GM12878 (cell line): ENCODE measurements at regions not wholly inside any gene's neighbourhood (a gene's known extent, or its start where the extent isn't known, plus 50 kb on each side); places are given as distances from the start of the nearest gene placed in this dataset.

Experiments used
- ATAC-seq: fragments of 200-7000 bp; cut with Tn5 transposase; 3 replicates; pipeline ENCODE4 v1.9.1; 2020; ENCODE audit warnings: mild to moderate bottlenecking, moderate library complexity
- BruUV-seq: library from RNA; stranded (reverse); fragments of 400-500 nt; replicated peaks from 2 replicates; lab custom pipeline; 2021; lab: Mats Ljungman, UMichigan
- CTCF ChIA-PET: fragments of 300-600 bp; sonication (Branson Sonifier 250); formaldehyde crosslinking; extraction: SDS; loops from one replicate; lab custom pipeline; 2021; ENCODE audit warnings: inconsistent platforms; lab: Yijun Ruan, JAX
- POLR2A ChIA-PET: fragments of 350-600 bp; formaldehyde crosslinking; extraction: SDS; loops from one replicate; lab custom pipeline; 2021; ENCODE audit warnings: inconsistent platforms; lab: Charles Lee
- RAD21 ChIA-PET: fragments of 300-600 bp; sonication (Branson Sonifier 250); formaldehyde crosslinking; loops from one replicate; lab custom pipeline; 2023; ENCODE audit warnings: antibody characterized with exemption; ENCODE audit not compliant: unreplicated experiment; lab: Charles Lee
- SMC1A ChIA-PET: fragments of 300-600 bp; sonication (Branson Sonifier 250); formaldehyde crosslinking; loops from one replicate; lab custom pipeline; 2023; ENCODE audit not compliant: unreplicated experiment, uncharacterized antibody; lab: Charles Lee
- DNase-seq: peaks from one replicate; pipeline ENCODE4 v3.0.0-alpha.2; 2011; ENCODE audit warnings: low read depth, low spot score
- FAIRE-seq: peaks from 3 replicates; lab custom pipeline; 2011; peaks lifted over from hg19 to GRCh38; lab: Jason Lieb, UNC
- H2AFZ ChIP-seq: 2 replicates; pipeline ENCODE4 v1.6.0; 2011; ENCODE audit warnings: low read depth, low read length, control low read depth; ENCODE audit not compliant: control insufficient read depth
- H3K27ac ChIP-seq: 2 replicates; pipeline ENCODE4 v1.5.1; 2011; ENCODE audit warnings: control low read depth; ENCODE audit not compliant: control insufficient read depth, insufficient read depth
- H3K27me3 ChIP-seq, 2 experiments: replicated peaks in 1 of 2; 2 replicates each; pipeline versions ENCODE4 v1.6.0 to v1.6.1; 2011; ENCODE audit warnings: low read length in 1 of 2; ENCODE audit not compliant: control insufficient read depth in 2 of 2, insufficient read depth in 2 of 2
- H3K36me3 ChIP-seq, 2 experiments: 2 replicates each; pipeline ENCODE4 v1.5.1; 2011; ENCODE audit warnings: low read length in 1 of 2; ENCODE audit not compliant: control insufficient read depth in 2 of 2, insufficient read depth in 2 of 2
- H3K4me1 ChIP-seq: 2 replicates; pipeline ENCODE4 v1.6.1; 2011; ENCODE audit warnings: mild to moderate bottlenecking, low read length, moderate library complexity, mixed read lengths; ENCODE audit not compliant: control insufficient read depth, insufficient read depth
- H3K4me2 ChIP-seq: 2 replicates; pipeline ENCODE4 v1.6.0; 2011; ENCODE audit warnings: control low read depth; ENCODE audit not compliant: control insufficient read depth, insufficient read depth
- H3K4me3 ChIP-seq: fragments of 200-600 bp; sonication (generic); 2 replicates; pipeline ENCODE4 v1.5.1; 2016
- H3K79me2 ChIP-seq: 2 replicates; pipeline ENCODE4 v1.6.0; 2011; ENCODE audit warnings: low read length; ENCODE audit not compliant: control insufficient read depth, insufficient read depth
- H3K9ac ChIP-seq: 2 replicates; pipeline ENCODE4 v1.8.0; 2011; ENCODE audit warnings: low read length, control low read depth, mixed read lengths; ENCODE audit not compliant: control insufficient read depth, insufficient read depth
- H3K9me3 ChIP-seq: replicated peaks from 3 replicates; pipeline ENCODE4 v1.5.1; 2011; ENCODE audit warnings: mild to moderate bottlenecking, low read length; ENCODE audit not compliant: control insufficient read depth, insufficient read depth
- H4K20me1 ChIP-seq: 2 replicates; pipeline ENCODE4 v1.6.0; 2011; ENCODE audit not compliant: control insufficient read depth, insufficient read depth
- CTCF ChIP-seq, 3 experiments: IDR thresholded peaks in 2 of 3; conservative IDR thresholded peaks in 1 of 3; 2 replicates each; pipeline ENCODE4 v1.5.1; 2011; ENCODE audit warnings: low read depth in 3 of 3, low read length in 3 of 3, mild to moderate bottlenecking in 3 of 3, control low read depth in 2 of 3, moderate library complexity in 2 of 3, inconsistent platforms in 1 of 3, mixed read lengths in 1 of 3; ENCODE audit not compliant: control insufficient read depth in 2 of 3, insufficient read depth in 1 of 3; ENCODE audit errors: extremely low read depth in 1 of 3
- DPF2 ChIP-seq: fragments of 450-650 bp; IDR thresholded peaks from 2 replicates; pipeline ENCODE4 v1.6.1; 2017; ENCODE audit warnings: mild to moderate bottlenecking
- HDGF ChIP-seq: fragments of 450-650 bp; IDR thresholded peaks from 2 replicates; pipeline ENCODE4 v1.6.1; 2016; ENCODE audit warnings: antibody characterized with exemption
- PKNOX1 ChIP-seq: fragments of 450-650 bp; IDR thresholded peaks from 2 replicates; pipeline ENCODE4 v1.6.1; 2016; ENCODE audit warnings: mild to moderate bottlenecking
- SIN3A ChIP-seq: IDR thresholded peaks from 2 replicates; pipeline ENCODE4 v1.6.1; 2012; ENCODE audit warnings: low read depth, low read length, improper control_type of control experiment
- SP1 ChIP-seq: IDR thresholded peaks from one replicate; pipeline ENCODE4 v1.6.1; 2011; ENCODE audit warnings: low read depth, low read length
- SUPT20H ChIP-seq: IDR thresholded peaks from 2 replicates; pipeline ENCODE4 v1.6.1; 2011; ENCODE audit warnings: low read depth, mild to moderate bottlenecking, low read length, moderate library complexity, borderline replicate concordance; ENCODE audit not compliant: control insufficient read depth
- TBL1XR1 ChIP-seq: IDR thresholded peaks from 2 replicates; pipeline ENCODE4 v1.6.1; 2012; ENCODE audit warnings: low read depth, low read length, improper control_type of control experiment
- WRNIP1 ChIP-seq: IDR thresholded peaks from 2 replicates; pipeline ENCODE4 v1.6.1; 2011; ENCODE audit warnings: low read depth, low read length, improper control_type of control experiment, borderline replicate concordance
- ZBTB4 ChIP-seq: fragments of 450-650 bp; formaldehyde crosslinking; IDR thresholded peaks from 2 replicates; pipeline ENCODE4 v1.4.0; 2022; ENCODE audit warnings: mild to moderate bottlenecking, moderate library complexity
- ZNF207 ChIP-seq: fragments of 450-650 bp; IDR thresholded peaks from 2 replicates; pipeline ENCODE4 v1.6.1; 2014; ENCODE audit warnings: antibody characterized with exemption, mild to moderate bottlenecking, borderline replicate concordance
- ZNF274 ChIP-seq: IDR thresholded peaks from one replicate; pipeline ENCODE4 v1.8.0; 2011; ENCODE audit not compliant: insufficient read length, insufficient read depth
- WGBS: methylation state at CpG from one replicate; pipeline ENCODE4 v1.1.6; 2016; ENCODE audit warnings: low lambda C conversion rate; ENCODE audit not compliant: insufficient replicate concordance, insufficient coverage; ENCODE audit errors: missing lambda C conversion rate; 5-methylcytosine and 5-hydroxymethylcytosine counted together
- in situ Hi-C: fragments of 300-500 bp; cut with MboI; formaldehyde crosslinking; loops from 9 replicates; pipeline ENCODE4 v1.14.3; 2018; ENCODE audit warnings: mixed read lengths
- intact Hi-C: fragments of 100-400 bp; cut with micrococcal nuclease; formaldehyde crosslinking; loops from one replicate; pipeline ENCODE4 v1.14.2; 2022; ENCODE audit not compliant: unreplicated experiment

- DNase-seq (no peak), FAIRE-seq (no peak), ATAC-seq (no peak)
- Histone ChIP-seq H3K4me1 (no peaks in the 10 kb centered on the region), H3K9ac (no peak overlapping the region), H2AFZ (no peak overlapping the region), H3K79me2 (no peaks in the 10 kb centered on the region), H3K36me3 (no peaks in the 10 kb centered on the region), H3K4me3 (no peak overlapping the region), H4K20me1 (no peaks in the 10 kb centered on the region), H3K27me3 (no peaks in the 10 kb centered on the region), H3K9me3 (no peaks in the 10 kb centered on the region)
- POLR2A ChIA-PET, result no interaction called here
- intact Hi-C loops (no loop called here), in situ Hi-C loops (no loop called here)
- WGBS, result 44% methylated on average over 9 of the region's 10 CpGs
- CTCF ChIA-PET, result no interaction called here
- BruUV-seq, result no TSS peak
- RAD21 ChIA-PET, result no interaction called here
- SMC1A ChIA-PET, result no interaction called here
- TF ChIP-seq HDGF (no peak), ZNF274 (no peak), TBL1XR1 (no peak), ZNF207 (no peak), WRNIP1 (no peak), SUPT20H (no peak), PKNOX1 (no peak)
- TF ChIP-seq, all 136 proteins: peak for 0
- Histone ChIP-seq H3K27ac (no peak overlapping the region), H3K4me2 (no peak overlapping the region)
Observed at GRCh38 chr4:13944095-13944511, 316.6 kb upstream of the BOD1L1 start.

- Histone ChIP-seq H4K20me1 (no peaks in the 10 kb centered on the region), H3K27me3 (no peaks in the 10 kb centered on the region), H3K79me2 (no peaks in the 10 kb centered on the region), H3K4me3 (no peak overlapping the region), H3K4me2 (no peak overlapping the region), H3K4me1 (no peaks in the 10 kb centered on the region), H3K9me3 (no peaks in the 10 kb centered on the region), H3K27ac (no peak overlapping the region), H3K36me3 (no peaks in the 10 kb centered on the region), H3K9ac (no peak overlapping the region), H2AFZ (no peak overlapping the region)
- intact Hi-C loops (no loop called here), in situ Hi-C loops (no loop called here)
- ChIA-PET RAD21 (no interaction called here), SMC1A (no interaction called here), POLR2A (no interaction called here), CTCF (no interaction called here)
- ATAC-seq, result no peak
- WGBS, result 0% methylated on average over 1 of the region's 1 CpG
- TF ChIP-seq DPF2 (no peak), CTCF (IDR thresholded peaks at IDR 0.05 in 2 of 3, conservative IDR thresholded peaks at IDR 0.05 in 1 of 3; ENCODE audit: control insufficient read depth in 2 of 3, extremely low read depth in 1 of 3, insufficient read depth in 1 of 3, low read depth in 3 of 3, low read length in 3 of 3) (no peak), SP1 (no peak), ZBTB4 (CRISPR knock-in tag) (no peak), SIN3A (no peak)
- no peak for FAIRE-seq
- BruUV-seq, result no TSS peak
- no peak for DNase-seq
Observed at GRCh38 chr4:13947921-13948320, 320.4 kb upstream of the BOD1L1 start.
